ENCODE measurements at regions not wholly inside any gene's neighbourhood (a gene's known extent, or its start where the extent isn't known, plus 50 kb on each side); places are given as distances from the start of the nearest gene placed in this dataset.

DNA sequence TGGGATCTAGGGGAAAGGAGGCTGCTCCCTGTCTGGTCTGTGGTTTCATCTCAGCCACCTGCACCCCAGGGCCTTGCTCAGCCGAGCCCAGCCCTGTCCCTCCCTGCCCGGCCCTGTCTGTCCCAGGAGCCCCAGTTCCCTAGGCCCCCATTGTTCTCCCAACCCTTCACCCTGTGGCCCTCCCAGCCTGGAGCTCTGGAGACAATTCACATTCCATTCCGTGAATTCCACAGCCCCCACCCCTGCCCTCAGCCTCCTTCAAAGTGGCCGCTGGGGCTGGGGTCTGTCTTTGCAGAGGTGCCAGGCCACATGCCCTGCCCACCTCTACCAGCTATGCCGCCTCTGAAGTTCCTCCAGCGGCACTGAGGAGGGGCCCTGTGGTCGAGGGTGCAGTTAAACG, 77.9 kb upstream of the WNT11 start:
- TF ChIP-seq, protein P1, sequence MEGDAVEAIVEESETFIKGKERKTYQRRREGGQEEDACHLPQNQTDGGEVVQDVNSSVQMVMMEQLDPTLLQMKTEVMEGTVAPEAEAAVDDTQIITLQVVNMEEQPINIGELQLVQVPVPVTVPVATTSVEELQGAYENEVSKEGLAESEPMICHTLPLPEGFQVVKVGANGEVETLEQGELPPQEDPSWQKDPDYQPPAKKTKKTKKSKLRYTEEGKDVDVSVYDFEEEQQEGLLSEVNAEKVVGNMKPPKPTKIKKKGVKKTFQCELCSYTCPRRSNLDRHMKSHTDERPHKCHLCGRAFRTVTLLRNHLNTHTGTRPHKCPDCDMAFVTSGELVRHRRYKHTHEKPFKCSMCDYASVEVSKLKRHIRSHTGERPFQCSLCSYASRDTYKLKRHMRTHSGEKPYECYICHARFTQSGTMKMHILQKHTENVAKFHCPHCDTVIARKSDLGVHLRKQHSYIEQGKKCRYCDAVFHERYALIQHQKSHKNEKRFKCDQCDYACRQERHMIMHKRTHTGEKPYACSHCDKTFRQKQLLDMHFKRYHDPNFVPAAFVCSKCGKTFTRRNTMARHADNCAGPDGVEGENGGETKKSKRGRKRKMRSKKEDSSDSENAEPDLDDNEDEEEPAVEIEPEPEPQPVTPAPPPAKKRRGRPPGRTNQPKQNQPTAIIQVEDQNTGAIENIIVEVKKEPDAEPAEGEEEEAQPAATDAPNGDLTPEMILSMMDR (IDR thresholded peaks at IDR 0.05): no peak

DNA sequence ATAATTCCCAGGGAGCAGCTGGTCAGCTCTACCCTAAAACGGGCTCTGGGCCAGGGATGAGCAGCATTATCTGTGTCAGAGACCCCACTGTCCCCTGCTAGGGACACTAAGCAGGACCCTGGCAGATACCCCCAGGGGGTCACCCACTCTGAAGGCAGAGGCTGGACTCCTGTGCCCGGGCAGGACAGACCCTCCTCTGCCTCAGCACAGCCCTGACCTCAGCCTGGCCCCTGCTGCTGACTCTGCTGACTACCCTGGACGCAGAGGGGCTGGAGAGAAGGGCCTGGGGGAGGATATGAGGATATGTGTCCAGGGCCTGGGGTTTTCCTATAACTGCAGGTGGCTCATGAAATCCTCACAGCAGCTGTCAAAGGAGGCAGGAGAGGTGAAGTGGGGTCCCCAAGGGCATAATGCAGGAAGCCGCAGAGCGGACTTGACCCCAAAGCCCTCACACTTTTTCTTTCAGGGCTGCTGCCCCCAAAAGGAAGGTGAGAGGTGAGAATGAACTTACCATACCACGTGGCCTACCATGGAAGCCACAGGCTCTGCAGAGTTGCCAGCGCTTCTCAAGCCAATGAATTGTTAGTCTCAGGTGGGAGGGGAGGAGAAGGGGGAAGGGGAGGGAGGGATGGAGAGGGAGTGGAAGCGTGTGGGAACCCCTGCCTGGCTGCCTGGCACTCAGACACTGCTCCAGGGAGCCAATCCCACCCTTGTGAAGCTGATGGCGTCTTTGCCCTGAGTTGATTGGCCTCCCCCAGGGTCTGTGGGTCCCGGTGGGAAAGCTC, 76.7 kb upstream of the WNT11 start:
- no peaks in the 10 kb centered on the region for H3K9me3 Mint-ChIP-seq
- H3K4me3 Mint-ChIP-seq: no peak overlapping the region
- TF ChIP-seq, protein P1 (IDR thresholded peaks at IDR 0.05): no peak
- H3K4me1 Mint-ChIP-seq (ENCODE audit: low read depth): peaks cover 19% of the 10 kb centered on the region
- no peak overlapping the region for H3K27ac Mint-ChIP-seq
- H3K27me3 Mint-ChIP-seq: no peaks in the 10 kb centered on the region
- ATAC-seq (no peak), DNase-seq (no peak)
- POLR2A ChIA-PET: no interaction called here
- CTCF ChIA-PET: interaction anchor here (1.8 kb wide), 1 partner anchor 75 kb away, joined by 6 read pairs; no protein-coding TSS in a partner anchor
- H3K36me3 Mint-ChIP-seq (ENCODE audit: low read depth): no peaks in the 10 kb centered on the region
- intact Hi-C loops (cut with micrococcal nuclease): no loop called here

More for the DNA sequence above, 77.9 kb upstream of the WNT11 start:
- H3K36me3 Mint-ChIP-seq (ENCODE audit: low read depth): no peaks in the 10 kb centered on the region
- H3K27ac Mint-ChIP-seq: no peak overlapping the region
- CTCF ChIA-PET: interaction anchor here (1.8 kb wide), 1 partner anchor 76 kb away, joined by 6 read pairs; no protein-coding TSS in a partner anchor
- no peaks in the 10 kb centered on the region for H3K9me3 Mint-ChIP-seq
- ATAC-seq: no peak
- DNase-seq: no peak
- H3K4me1 Mint-ChIP-seq (ENCODE audit: low read depth): peaks cover 26% of the 10 kb centered on the region
- intact Hi-C loops (cut with micrococcal nuclease): no loop called here
- H3K27me3 Mint-ChIP-seq: no peaks in the 10 kb centered on the region
- POLR2A ChIA-PET: no interaction called here
- H3K4me3 Mint-ChIP-seq: no peak overlapping the region

DNA sequence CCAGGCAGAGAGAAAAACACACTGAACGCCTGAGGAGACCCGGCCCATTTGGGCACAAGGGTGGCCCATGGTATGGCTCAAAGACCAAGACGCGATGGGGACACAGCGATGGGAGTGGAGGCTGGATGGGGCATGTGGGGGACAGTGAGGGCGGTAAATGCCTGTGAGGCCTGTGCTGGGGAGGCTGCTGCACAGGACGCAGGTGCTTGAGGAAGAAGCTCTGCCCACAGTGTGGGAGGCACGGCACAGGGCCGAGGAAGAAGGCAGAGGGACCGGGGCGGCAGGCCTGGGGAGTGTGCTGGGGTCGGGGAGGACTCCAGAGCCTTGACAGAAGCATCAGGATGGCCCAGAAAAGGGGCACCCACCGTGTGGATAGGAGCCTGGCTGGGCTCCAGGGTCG, 75.9 kb upstream of the WNT11 start:
- peak; percentile 27 for ATAC-seq
- intact Hi-C loops (cut with micrococcal nuclease): no loop called here
- ChIA-PET CTCF (no interaction called here), POLR2A (no interaction called here)
- H3K27ac Mint-ChIP-seq: no peak overlapping the region
- H3K9me3 Mint-ChIP-seq: no peaks in the 10 kb centered on the region
- H3K4me3 Mint-ChIP-seq: no peak overlapping the region
- no peaks in the 10 kb centered on the region for H3K27me3 Mint-ChIP-seq
- no peak for DNase-seq
- TF ChIP-seq, protein P1 (IDR thresholded peaks at IDR 0.05): no peak
- peaks cover 10% of the 10 kb centered on the region for H3K4me1 Mint-ChIP-seq (ENCODE audit: low read depth)
- no peaks in the 10 kb centered on the region for H3K36me3 Mint-ChIP-seq (ENCODE audit: low read depth)

DNA sequence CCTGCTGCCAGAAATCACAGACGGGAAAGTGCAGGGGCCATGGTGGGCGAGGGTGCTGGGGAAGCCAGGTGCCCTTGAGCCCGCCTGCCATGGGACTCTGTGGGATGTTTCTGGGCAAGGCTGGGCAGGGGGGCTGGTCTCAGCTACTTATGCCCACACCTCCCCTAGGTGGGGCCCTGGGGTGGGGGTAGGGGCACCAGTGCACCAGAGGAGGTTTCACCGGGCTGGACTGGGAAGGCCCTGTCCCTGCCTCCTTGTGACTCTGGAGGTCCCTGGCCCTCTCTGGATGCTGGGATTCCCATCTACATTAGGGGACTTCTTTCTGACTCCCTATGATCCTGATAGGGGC, 75.2 kb upstream of the WNT11 start:
- H3K36me3 Mint-ChIP-seq (ENCODE audit: low read depth): no peaks in the 10 kb centered on the region
- TF ChIP-seq, protein P1 (IDR thresholded peaks at IDR 0.05): no peak
- H3K4me1 Mint-ChIP-seq (ENCODE audit: low read depth): peaks cover 7% of the 10 kb centered on the region
- intact Hi-C loops (cut with micrococcal nuclease): no loop called here
- H3K4me3 Mint-ChIP-seq: no peak overlapping the region
- DNase-seq (no peak), ATAC-seq (no peak)
- ChIA-PET CTCF (no interaction called here), POLR2A (no interaction called here)
- H3K9me3 Mint-ChIP-seq: no peaks in the 10 kb centered on the region
- H3K27ac Mint-ChIP-seq: no peak overlapping the region
- no peaks in the 10 kb centered on the region for H3K27me3 Mint-ChIP-seq

DNA sequence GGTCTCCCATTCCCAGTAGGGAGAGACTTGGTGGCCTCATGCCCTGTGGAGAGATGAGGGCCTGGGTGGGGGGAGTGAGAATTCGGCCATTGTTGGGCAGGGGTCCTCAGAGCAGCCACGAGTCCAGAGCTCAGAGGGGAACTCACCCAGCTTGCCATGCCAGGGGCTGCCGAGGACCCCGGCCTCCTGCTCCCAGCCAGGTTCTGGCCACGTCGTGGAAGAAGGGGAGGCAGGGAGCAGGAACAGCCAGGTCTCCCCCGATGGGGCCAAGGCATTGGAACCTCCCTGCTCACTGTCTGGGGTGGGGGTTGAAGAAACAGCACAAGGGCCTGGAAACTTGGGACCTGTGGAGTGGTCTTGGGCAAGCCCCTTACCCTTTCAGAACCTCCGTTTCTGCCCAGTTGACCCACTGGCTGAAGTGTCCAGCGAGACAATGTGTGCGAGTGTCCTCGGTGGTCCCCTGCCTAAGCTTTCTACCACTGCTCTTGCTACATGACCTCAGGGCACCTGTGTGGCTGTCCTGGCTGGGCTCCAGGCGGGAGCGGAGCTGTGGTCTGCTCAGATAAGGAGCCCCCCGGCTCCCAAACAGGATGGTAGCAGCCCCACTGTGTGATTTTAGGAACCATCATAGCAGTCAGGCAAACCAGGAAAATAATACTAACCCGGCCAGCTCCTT, 74.7 kb upstream of the WNT11 start:
- POLR2A ChIA-PET: no interaction called here
- CTCF ChIA-PET: no interaction called here
- H3K4me3 Mint-ChIP-seq: no peak overlapping the region

More for the DNA sequence above, 74.7 kb upstream of the WNT11 start:
- Mint-ChIP-seq H3K4me1 (ENCODE audit: low read depth) (peaks cover 7% of the 10 kb centered on the region), H3K36me3 (ENCODE audit: low read depth) (no peaks in the 10 kb centered on the region), H3K27ac (no peak overlapping the region), H3K27me3 (no peaks in the 10 kb centered on the region), H3K9me3 (no peaks in the 10 kb centered on the region)
- intact Hi-C loops (cut with micrococcal nuclease): no loop called here
- TF ChIP-seq, protein P1 (IDR thresholded peaks at IDR 0.05): no peak
- no peak for DNase-seq
- no peak for ATAC-seq

Data from activated CD8-positive, alpha-beta T cell treated with anti-CD3 and anti-CD28 coated beads for 36 hours (primary cell).